Progenitor cell of endocrine pancreas (in vitro differentiated cells): ENCODE measurements at regions not wholly inside any gene's neighbourhood (a gene's known extent, or its start where the extent isn't known, plus 50 kb on each side); places are given as distances from the start of the nearest gene placed in this dataset.

Source experiments
- DNase-seq: peaks from one replicate; pipeline ENCODE4 v3.0.0; 2021; ENCODE audit warnings: low spot score; ENCODE audit not compliant: unreplicated experiment
- H3K27ac Mint-ChIP-seq: 2 replicates; pipeline ENCODE4 v1.8.0; 2021; ENCODE audit warnings: mild to moderate bottlenecking, moderate library complexity, mixed read lengths
- H3K27me3 Mint-ChIP-seq: 2 replicates; pipeline ENCODE4 v1.8.0; 2021; ENCODE audit warnings: mixed read lengths
- H3K36me3 Mint-ChIP-seq: 2 replicates; pipeline ENCODE4 v1.8.0; 2022; ENCODE audit warnings: mixed read lengths; ENCODE audit not compliant: insufficient read depth
- H3K4me1 Mint-ChIP-seq: 2 replicates; pipeline ENCODE4 v1.8.0; 2021; ENCODE audit warnings: low read depth, mixed read lengths
- H3K4me3 Mint-ChIP-seq: 2 replicates; pipeline ENCODE4 v1.8.0; 2021; ENCODE audit warnings: low read depth, mild to moderate bottlenecking, moderate library complexity, mixed read lengths
- H3K9me3 Mint-ChIP-seq: 2 replicates; pipeline ENCODE4 v1.8.0; 2021; ENCODE audit warnings: low read depth, mixed read lengths
- TF ChIP-seq, protein P1 (sequence below): fragments of 200-600 bp; sonication (generic); IDR thresholded peaks from one replicate; pipeline ENCODE4 v1.5.0; 2021; ENCODE audit warnings: antibody characterized with exemption, mild to moderate bottlenecking; ENCODE audit not compliant: unreplicated experiment

- TF ChIP-seq, protein P1, sequence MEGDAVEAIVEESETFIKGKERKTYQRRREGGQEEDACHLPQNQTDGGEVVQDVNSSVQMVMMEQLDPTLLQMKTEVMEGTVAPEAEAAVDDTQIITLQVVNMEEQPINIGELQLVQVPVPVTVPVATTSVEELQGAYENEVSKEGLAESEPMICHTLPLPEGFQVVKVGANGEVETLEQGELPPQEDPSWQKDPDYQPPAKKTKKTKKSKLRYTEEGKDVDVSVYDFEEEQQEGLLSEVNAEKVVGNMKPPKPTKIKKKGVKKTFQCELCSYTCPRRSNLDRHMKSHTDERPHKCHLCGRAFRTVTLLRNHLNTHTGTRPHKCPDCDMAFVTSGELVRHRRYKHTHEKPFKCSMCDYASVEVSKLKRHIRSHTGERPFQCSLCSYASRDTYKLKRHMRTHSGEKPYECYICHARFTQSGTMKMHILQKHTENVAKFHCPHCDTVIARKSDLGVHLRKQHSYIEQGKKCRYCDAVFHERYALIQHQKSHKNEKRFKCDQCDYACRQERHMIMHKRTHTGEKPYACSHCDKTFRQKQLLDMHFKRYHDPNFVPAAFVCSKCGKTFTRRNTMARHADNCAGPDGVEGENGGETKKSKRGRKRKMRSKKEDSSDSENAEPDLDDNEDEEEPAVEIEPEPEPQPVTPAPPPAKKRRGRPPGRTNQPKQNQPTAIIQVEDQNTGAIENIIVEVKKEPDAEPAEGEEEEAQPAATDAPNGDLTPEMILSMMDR: no peak
- Mint-ChIP-seq H3K27ac (no peak overlapping the region), H3K4me1 (no peaks in the 10 kb centered on the region), H3K27me3 (no peaks in the 10 kb centered on the region), H3K4me3 (no peak overlapping the region), H3K9me3 (peaks cover 12% of the 10 kb centered on the region), H3K36me3 (no peaks in the 10 kb centered on the region)
- no peak for DNase-seq
These were observed 1396.8 kb upstream of the LRRTM3 start for GRCh38 chr10:65528986-65529385.

DNA sequence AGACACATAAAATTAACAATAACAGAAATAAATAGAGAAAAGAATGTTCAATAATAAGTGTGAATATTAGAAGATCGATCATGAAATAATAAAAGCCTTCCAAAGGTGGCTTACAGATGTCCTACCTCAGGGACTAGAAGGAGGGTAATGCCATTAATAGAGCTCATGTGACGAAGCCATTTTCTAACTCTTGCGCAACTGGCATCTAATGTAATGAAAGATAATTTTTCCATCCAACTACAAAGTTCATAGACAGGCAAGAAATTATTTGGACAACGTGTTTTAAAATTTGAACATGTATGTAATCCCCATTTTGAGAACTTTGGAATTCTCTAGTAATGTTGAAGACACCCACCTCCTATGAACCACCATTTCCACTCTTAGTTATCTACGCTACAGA lies 1394.3 kb upstream of the LRRTM3 start:
- Mint-ChIP-seq H3K4me1 (no peaks in the 10 kb centered on the region), H3K4me3 (no peak overlapping the region), H3K9me3 (peaks cover 3% of the 10 kb centered on the region), H3K27me3 (no peaks in the 10 kb centered on the region), H3K36me3 (no peaks in the 10 kb centered on the region), H3K27ac (no peak overlapping the region)
- no peak for DNase-seq
- TF ChIP-seq, protein P1: no peak

- Mint-ChIP-seq H3K4me3 (no peak overlapping the region), H3K27me3 (no peaks in the 10 kb centered on the region), H3K9me3 (peaks cover 4% of the 10 kb centered on the region), H3K27ac (no peak overlapping the region), H3K36me3 (no peaks in the 10 kb centered on the region), H3K4me1 (no peaks in the 10 kb centered on the region)
- TF ChIP-seq, protein P1: no peak
- DNase-seq: no peak
These were observed 1391.1 kb upstream of the LRRTM3 start for GRCh38 chr10:65534771-65535170.

DNA sequence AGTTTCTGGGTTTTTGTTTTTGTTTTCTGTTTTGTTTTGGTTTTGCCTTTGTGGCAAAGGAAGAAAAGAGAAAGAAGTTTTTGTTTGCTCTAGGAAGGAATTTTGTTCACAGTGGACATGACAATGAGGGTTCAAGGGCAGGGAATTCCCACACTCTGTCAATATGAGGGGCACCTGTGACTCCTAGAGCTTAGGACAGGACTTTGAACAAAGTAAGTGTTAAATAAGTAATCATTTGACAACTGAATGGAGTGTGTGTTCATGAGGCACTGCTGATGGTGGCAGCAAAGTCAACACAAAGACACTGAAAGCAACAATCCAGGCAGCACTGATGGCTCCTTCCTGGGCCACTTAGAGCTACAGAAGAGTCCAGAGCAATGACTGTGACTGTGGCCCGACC lies 1381.1 kb upstream of the LRRTM3 start:
- Mint-ChIP-seq H3K27me3 (no peaks in the 10 kb centered on the region), H3K4me3 (no peak overlapping the region), H3K9me3 (no peaks in the 10 kb centered on the region), H3K36me3 (no peaks in the 10 kb centered on the region), H3K4me1 (peaks cover 1% of the 10 kb centered on the region), H3K27ac (no peak overlapping the region)
- TF ChIP-seq, protein P1: no peak
- no peak for DNase-seq

- Mint-ChIP-seq H3K4me1 (peaks cover 1% of the 10 kb centered on the region), H3K27ac (no peak overlapping the region), H3K27me3 (no peaks in the 10 kb centered on the region), H3K36me3 (no peaks in the 10 kb centered on the region), H3K4me3 (no peak overlapping the region), H3K9me3 (no peaks in the 10 kb centered on the region)
- TF ChIP-seq, protein P1: no peak
- no peak for DNase-seq
These were observed 1377.8 kb upstream of the LRRTM3 start for GRCh38 chr10:65548001-65548400.
